ENCODE measurements at regions not wholly inside any gene's neighbourhood (a gene's known extent, or its start where the extent isn't known, plus 50 kb on each side); places are given as distances from the start of the nearest gene placed in this dataset.

GRCh38 chr7:22921386-22922086 is 92.4 kb downstream of the HYCC1 start:
- TF ChIP-seq POLR2AphosphoS5 (IDR thresholded peaks at IDR 0.05; ENCODE audit: borderline replicate concordance, low read depth, low read length) (no peak), EZH2 (IDR thresholded peaks at IDR 0.05) (no peak)
